ENCODE measurements at regions not wholly inside any gene's neighbourhood (a gene's known extent, or its start where the extent isn't known, plus 50 kb on each side); places are given as distances from the start of the nearest gene placed in this dataset.

DNA sequence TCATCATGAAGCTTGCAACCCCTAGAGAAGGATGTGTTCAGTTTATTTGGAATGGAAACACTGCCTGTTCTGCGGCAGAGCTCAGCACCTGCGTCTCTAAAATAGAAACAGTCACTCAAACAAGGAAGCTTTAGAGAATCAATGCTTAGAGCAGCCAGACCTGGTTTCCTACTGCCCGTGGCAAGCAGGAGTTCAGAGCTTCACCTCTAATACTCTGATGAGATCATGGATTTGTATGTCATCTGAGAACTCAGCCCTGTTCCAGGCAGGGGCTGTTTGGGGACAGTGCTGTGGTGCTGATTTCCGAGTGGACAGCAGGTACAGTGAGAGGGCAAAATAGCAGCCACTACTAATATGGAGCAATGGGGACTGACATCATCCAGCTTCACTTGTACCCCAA, 236.0 kb upstream of the IRX1 start:
- DNase-seq (ENCODE audit: low read depth, low spot score) (no peak), ATAC-seq (no peak)
- no TSS peak for BruUV-seq (replicated peaks)
- TF ChIP-seq TCF7L2 (IDR thresholded peaks at IDR 0.05; ENCODE audit: low read depth, low read length) (no peak), SIN3A (IDR thresholded peaks at IDR 0.05; ENCODE audit: borderline replicate concordance, insufficient read depth, low read depth, low read length) (no peak), POLR2AphosphoS5 (IDR thresholded peaks at IDR 0.05; ENCODE audit: low read depth, low read length) (no peak)
- TF ChIP-seq, protein P1, sequence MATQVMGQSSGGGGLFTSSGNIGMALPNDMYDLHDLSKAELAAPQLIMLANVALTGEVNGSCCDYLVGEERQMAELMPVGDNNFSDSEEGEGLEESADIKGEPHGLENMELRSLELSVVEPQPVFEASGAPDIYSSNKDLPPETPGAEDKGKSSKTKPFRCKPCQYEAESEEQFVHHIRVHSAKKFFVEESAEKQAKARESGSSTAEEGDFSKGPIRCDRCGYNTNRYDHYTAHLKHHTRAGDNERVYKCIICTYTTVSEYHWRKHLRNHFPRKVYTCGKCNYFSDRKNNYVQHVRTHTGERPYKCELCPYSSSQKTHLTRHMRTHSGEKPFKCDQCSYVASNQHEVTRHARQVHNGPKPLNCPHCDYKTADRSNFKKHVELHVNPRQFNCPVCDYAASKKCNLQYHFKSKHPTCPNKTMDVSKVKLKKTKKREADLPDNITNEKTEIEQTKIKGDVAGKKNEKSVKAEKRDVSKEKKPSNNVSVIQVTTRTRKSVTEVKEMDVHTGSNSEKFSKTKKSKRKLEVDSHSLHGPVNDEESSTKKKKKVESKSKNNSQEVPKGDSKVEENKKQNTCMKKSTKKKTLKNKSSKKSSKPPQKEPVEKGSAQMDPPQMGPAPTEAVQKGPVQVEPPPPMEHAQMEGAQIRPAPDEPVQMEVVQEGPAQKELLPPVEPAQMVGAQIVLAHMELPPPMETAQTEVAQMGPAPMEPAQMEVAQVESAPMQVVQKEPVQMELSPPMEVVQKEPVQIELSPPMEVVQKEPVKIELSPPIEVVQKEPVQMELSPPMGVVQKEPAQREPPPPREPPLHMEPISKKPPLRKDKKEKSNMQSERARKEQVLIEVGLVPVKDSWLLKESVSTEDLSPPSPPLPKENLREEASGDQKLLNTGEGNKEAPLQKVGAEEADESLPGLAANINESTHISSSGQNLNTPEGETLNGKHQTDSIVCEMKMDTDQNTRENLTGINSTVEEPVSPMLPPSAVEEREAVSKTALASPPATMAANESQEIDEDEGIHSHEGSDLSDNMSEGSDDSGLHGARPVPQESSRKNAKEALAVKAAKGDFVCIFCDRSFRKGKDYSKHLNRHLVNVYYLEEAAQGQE (IDR thresholded peaks at IDR 0.05; ENCODE audit: insufficient read depth in 1 of 2, low read depth in 2 of 2, low read length in 1 of 2): no peak
- TF ChIP-seq, protein P2, sequence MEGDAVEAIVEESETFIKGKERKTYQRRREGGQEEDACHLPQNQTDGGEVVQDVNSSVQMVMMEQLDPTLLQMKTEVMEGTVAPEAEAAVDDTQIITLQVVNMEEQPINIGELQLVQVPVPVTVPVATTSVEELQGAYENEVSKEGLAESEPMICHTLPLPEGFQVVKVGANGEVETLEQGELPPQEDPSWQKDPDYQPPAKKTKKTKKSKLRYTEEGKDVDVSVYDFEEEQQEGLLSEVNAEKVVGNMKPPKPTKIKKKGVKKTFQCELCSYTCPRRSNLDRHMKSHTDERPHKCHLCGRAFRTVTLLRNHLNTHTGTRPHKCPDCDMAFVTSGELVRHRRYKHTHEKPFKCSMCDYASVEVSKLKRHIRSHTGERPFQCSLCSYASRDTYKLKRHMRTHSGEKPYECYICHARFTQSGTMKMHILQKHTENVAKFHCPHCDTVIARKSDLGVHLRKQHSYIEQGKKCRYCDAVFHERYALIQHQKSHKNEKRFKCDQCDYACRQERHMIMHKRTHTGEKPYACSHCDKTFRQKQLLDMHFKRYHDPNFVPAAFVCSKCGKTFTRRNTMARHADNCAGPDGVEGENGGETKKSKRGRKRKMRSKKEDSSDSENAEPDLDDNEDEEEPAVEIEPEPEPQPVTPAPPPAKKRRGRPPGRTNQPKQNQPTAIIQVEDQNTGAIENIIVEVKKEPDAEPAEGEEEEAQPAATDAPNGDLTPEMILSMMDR (IDR thresholded peaks at IDR 0.05): no peak
- no peaks in the 10 kb centered on the region for H3K9me3 ChIP-seq (ENCODE audit: control insufficient read depth, insufficient read depth, low read depth, low read length)
- no peak overlapping the region for H3K4me3 ChIP-seq (ENCODE audit: low read depth in 2 of 2, low read length in 2 of 2)
- no peak overlapping the region for H3K27ac ChIP-seq (ENCODE audit: low read length)
- POLR2A ChIA-PET: no interaction called here
- H3K36me3 ChIP-seq (ENCODE audit: control insufficient read depth, insufficient read depth, low read length): no peaks in the 10 kb centered on the region
- H3K27me3 ChIP-seq (ENCODE audit: control insufficient read depth, insufficient read depth, low read length): no peaks in the 10 kb centered on the region; the same call in 1 of the 2 replicates
- intact Hi-C loops (cut with micrococcal nuclease; ENCODE audit: unreplicated experiment) (no loop called here), in situ Hi-C loops (cut with HindIII; ENCODE audit: low pct_unique_long_range_greater_than_20kb, low sequenced_read_pairs) (no loop called here)
- CTCF ChIA-PET: no interaction called here
- H3K4me1 ChIP-seq (ENCODE audit: control insufficient read depth, insufficient read depth, low read length): no peaks in the 10 kb centered on the region

GRCh38 chr5:3357291-3357690, 238.3 kb upstream of the IRX1 start:
- H3K9me3 ChIP-seq (ENCODE audit: control insufficient read depth, insufficient read depth, low read depth, low read length): no peaks in the 10 kb centered on the region
- in situ Hi-C loops (cut with HindIII; ENCODE audit: low pct_unique_long_range_greater_than_20kb, low sequenced_read_pairs): no loop called here
- no peak overlapping the region for H3K4me3 ChIP-seq (ENCODE audit: low read depth in 2 of 2, low read length in 2 of 2)
- ATAC-seq: no peak
- no peak overlapping the region for H3K27ac ChIP-seq (ENCODE audit: low read length)
- no TSS peak for BruUV-seq (replicated peaks)
- no peaks in the 10 kb centered on the region for H3K36me3 ChIP-seq (ENCODE audit: control insufficient read depth, insufficient read depth, low read length)
- DNase-seq (ENCODE audit: low read depth, low spot score): no peak
- intact Hi-C loops (cut with micrococcal nuclease; ENCODE audit: unreplicated experiment): no loop called here
- CTCF ChIA-PET: no interaction called here
- no peak for TF ChIP-seq POLR2AphosphoS5 (IDR thresholded peaks at IDR 0.05; ENCODE audit: low read depth, low read length)
- TF ChIP-seq, protein P2 (IDR thresholded peaks at IDR 0.05): no peak
- H3K4me1 ChIP-seq (ENCODE audit: control insufficient read depth, insufficient read depth, low read length): no peaks in the 10 kb centered on the region
- POLR2A ChIA-PET: no interaction called here
- no peaks in the 10 kb centered on the region; the same call in 1 of the 2 replicates for H3K27me3 ChIP-seq (ENCODE audit: control insufficient read depth, insufficient read depth, low read length)

GRCh38 chr5:3356016-3356415, 239.6 kb upstream of the IRX1 start:
- no peaks in the 10 kb centered on the region for H3K36me3 ChIP-seq (ENCODE audit: control insufficient read depth, insufficient read depth, low read length)
- DNase-seq (ENCODE audit: low read depth, low spot score): no peak
- H3K27me3 ChIP-seq (ENCODE audit: control insufficient read depth, insufficient read depth, low read length): no peaks in the 10 kb centered on the region; the same call in 1 of the 2 replicates
- in situ Hi-C loops (cut with HindIII; ENCODE audit: low pct_unique_long_range_greater_than_20kb, low sequenced_read_pairs) (no loop called here), intact Hi-C loops (cut with micrococcal nuclease; ENCODE audit: unreplicated experiment) (no loop called here)
- no peaks in the 10 kb centered on the region for H3K9me3 ChIP-seq (ENCODE audit: control insufficient read depth, insufficient read depth, low read depth, low read length)
- no peaks in the 10 kb centered on the region for H3K4me1 ChIP-seq (ENCODE audit: control insufficient read depth, insufficient read depth, low read length)
- ChIA-PET CTCF (no interaction called here), POLR2A (no interaction called here)
- ATAC-seq: no peak
- no peak overlapping the region for H3K27ac ChIP-seq (ENCODE audit: low read length)
- no TSS peak for BruUV-seq (replicated peaks)
- no peak for TF ChIP-seq TCF7L2 (IDR thresholded peaks at IDR 0.05; ENCODE audit: low read depth, low read length)
- TF ChIP-seq, protein P2 (IDR thresholded peaks at IDR 0.05): no peak
- TF ChIP-seq POLR2AphosphoS5 (IDR thresholded peaks at IDR 0.05; ENCODE audit: low read depth, low read length): no peak
- no peak for TF ChIP-seq SIN3A (IDR thresholded peaks at IDR 0.05; ENCODE audit: borderline replicate concordance, insufficient read depth, low read depth, low read length)
- TF ChIP-seq, protein P1 (IDR thresholded peaks at IDR 0.05; ENCODE audit: insufficient read depth in 1 of 2, low read depth in 2 of 2, low read length in 1 of 2): no peak
- H3K4me3 ChIP-seq (ENCODE audit: low read depth in 2 of 2, low read length in 2 of 2): no peak overlapping the region

Measured in Panc1 (cell line).